ENCODE measurements at regions not wholly inside any gene's neighbourhood (a gene's known extent, or its start where the extent isn't known, plus 50 kb on each side); places are given as distances from the start of the nearest gene placed in this dataset.

- Histone ChIP-seq H3K4me1 (ENCODE audit: insufficient read depth, low read length, poor library complexity, severe bottlenecking) (no peaks in the 10 kb centered on the region), H3K4me2 (ENCODE audit: low read depth, low read length, poor library complexity, severe bottlenecking) (no peak overlapping the region)
Observed at GRCh38 chr1:177794376-177794991, 175.4 kb downstream of the SEC16B start.

GRCh38 chr1:177793900-177794299, 176.0 kb downstream of the SEC16B start:
- Histone ChIP-seq H2AFZ (ENCODE audit: low read length) (no peak overlapping the region), H3K4me1 (ENCODE audit: insufficient read depth, low read length, poor library complexity, severe bottlenecking) (no peaks in the 10 kb centered on the region), H3K79me2 (ENCODE audit: insufficient read depth, low read length) (no peaks in the 10 kb centered on the region), H3K4me2 (ENCODE audit: low read depth, low read length, poor library complexity, severe bottlenecking) (no peak overlapping the region), H3K9ac (ENCODE audit: low read depth, low read length, poor library complexity, severe bottlenecking) (no peak overlapping the region), H3K27me3 (ENCODE audit: insufficient read depth, low read length, poor library complexity, severe bottlenecking) (peaks cover 35% of the 10 kb centered on the region), H3K9me3 (ENCODE audit: insufficient read depth, low read depth, low read length) (no peaks in the 10 kb centered on the region), H4K20me1 (ENCODE audit: insufficient read depth, low read length, poor library complexity, severe bottlenecking) (no peaks in the 10 kb centered on the region), H3K9me2 (replicated peaks; ENCODE audit: low read depth, low read length) (no peaks in the 10 kb centered on the region), H3F3A (ENCODE audit: low read depth) (no peaks in the 10 kb centered on the region), H3K36me3 (ENCODE audit: insufficient read depth, low read length) (no peaks in the 10 kb centered on the region), H3K4me3 (ENCODE audit: low read length, poor library complexity, severe bottlenecking) (no peak overlapping the region)
- no peak for TF ChIP-seq CTCF (conservative IDR thresholded peaks at IDR 0.05; ENCODE audit: low read length)
- no peak for TF ChIP-seq EZH2phosphoT487 (IDR thresholded peaks at IDR 0.05; ENCODE audit: borderline replicate concordance)

More at GRCh38 chr1:177794376-177794991, 175.4 kb downstream of the SEC16B start:
- Histone ChIP-seq H3K9me2 (replicated peaks; ENCODE audit: low read depth, low read length) (no peaks in the 10 kb centered on the region), H3K79me2 (ENCODE audit: insufficient read depth, low read length) (no peaks in the 10 kb centered on the region), H3K27me3 (ENCODE audit: insufficient read depth, low read length, poor library complexity, severe bottlenecking) (peaks cover 41% of the 10 kb centered on the region), H3F3A (ENCODE audit: low read depth) (no peaks in the 10 kb centered on the region), H3K36me3 (ENCODE audit: insufficient read depth, low read length) (no peaks in the 10 kb centered on the region), H3K9ac (ENCODE audit: low read depth, low read length, poor library complexity, severe bottlenecking) (no peak overlapping the region), H2AFZ (ENCODE audit: low read length) (no peak overlapping the region), H3K9me3 (ENCODE audit: insufficient read depth, low read depth, low read length) (no peaks in the 10 kb centered on the region), H4K20me1 (ENCODE audit: insufficient read depth, low read length, poor library complexity, severe bottlenecking) (no peaks in the 10 kb centered on the region), H3K4me3 (ENCODE audit: low read length, poor library complexity, severe bottlenecking) (no peak overlapping the region)
- TF ChIP-seq EZH2phosphoT487 (IDR thresholded peaks at IDR 0.05; ENCODE audit: borderline replicate concordance) (no peak), CTCF (conservative IDR thresholded peaks at IDR 0.05; ENCODE audit: low read length) (no peak)

- no peaks in the 10 kb centered on the region for H3K9me3 ChIP-seq (ENCODE audit: insufficient read depth, low read depth, low read length)
- H3K36me3 ChIP-seq (ENCODE audit: insufficient read depth, low read length) = no peaks in the 10 kb centered on the region
- H3K4me1 ChIP-seq (ENCODE audit: insufficient read depth, low read length, poor library complexity, severe bottlenecking) = no peaks in the 10 kb centered on the region
- no peaks in the 10 kb centered on the region for H3K79me2 ChIP-seq (ENCODE audit: insufficient read depth, low read length)
- no peaks in the 10 kb centered on the region for H4K20me1 ChIP-seq (ENCODE audit: insufficient read depth, low read length, poor library complexity, severe bottlenecking)
- no peak overlapping the region for H3K9ac ChIP-seq (ENCODE audit: low read depth, low read length, poor library complexity, severe bottlenecking)
- H3K27me3 ChIP-seq (ENCODE audit: insufficient read depth, low read length, poor library complexity, severe bottlenecking) = peaks cover 11% of the 10 kb centered on the region
- TF ChIP-seq EZH2phosphoT487 (IDR thresholded peaks at IDR 0.05; ENCODE audit: borderline replicate concordance) (no peak), CTCF (conservative IDR thresholded peaks at IDR 0.05; ENCODE audit: low read length) (no peak)
- H3K4me2 ChIP-seq (ENCODE audit: low read depth, low read length, poor library complexity, severe bottlenecking) = no peak overlapping the region
- no peak overlapping the region for H2AFZ ChIP-seq (ENCODE audit: low read length)
- H3K9me2 ChIP-seq (replicated peaks; ENCODE audit: low read depth, low read length) = no peaks in the 10 kb centered on the region
- H3F3A ChIP-seq (ENCODE audit: low read depth) = no peaks in the 10 kb centered on the region
- H3K4me3 ChIP-seq (ENCODE audit: low read length, poor library complexity, severe bottlenecking) = no peak overlapping the region
Observed at GRCh38 chr1:177790566-177790965, 179.3 kb downstream of the SEC16B start.
